Transverse colon (tissue), 3 donors: ENCODE measurements at regions not wholly inside any gene's neighbourhood (a gene's known extent, or its start where the extent isn't known, plus 50 kb on each side); places are given as distances from the start of the nearest gene placed in this dataset.

Source experiments
- EP300 ChIP-seq: sonication (generic); formaldehyde crosslinking; IDR thresholded peaks from one replicate; pipeline ENCODE4 v1.6.1; 2017; ENCODE audit warnings: antibody characterized with exemption, low read depth
- POLR2A ChIP-seq: fragments of 450-650 bp; IDR thresholded peaks from one replicate; pipeline ENCODE4 v1.6.1; 2016; ENCODE audit warnings: antibody characterized with exemption, mild to moderate bottlenecking, moderate library complexity
- TF ChIP-seq, protein P1 (sequence below), 5 experiments: fragments of 200-600 bp in 3 of 5; fragments of 450-650 bp in 2 of 5; sonication (generic) in 3 of 5; IDR thresholded peaks; 1 replicate in 2 of 5; 2 replicates in 3 of 5; pipeline ENCODE4 v1.5.1; 2016 to 2017; ENCODE audit warnings: antibody characterized with exemption in 5 of 5, inconsistent platforms in 3 of 5, mild to moderate bottlenecking in 2 of 5, moderate library complexity in 1 of 5

GRCh38 chr13:64066711-64067110 lies 2651.1 kb upstream of the PCDH20 start:
- no peak for TF ChIP-seq POLR2A
- no peak for TF ChIP-seq EP300
- TF ChIP-seq, protein P1, sequence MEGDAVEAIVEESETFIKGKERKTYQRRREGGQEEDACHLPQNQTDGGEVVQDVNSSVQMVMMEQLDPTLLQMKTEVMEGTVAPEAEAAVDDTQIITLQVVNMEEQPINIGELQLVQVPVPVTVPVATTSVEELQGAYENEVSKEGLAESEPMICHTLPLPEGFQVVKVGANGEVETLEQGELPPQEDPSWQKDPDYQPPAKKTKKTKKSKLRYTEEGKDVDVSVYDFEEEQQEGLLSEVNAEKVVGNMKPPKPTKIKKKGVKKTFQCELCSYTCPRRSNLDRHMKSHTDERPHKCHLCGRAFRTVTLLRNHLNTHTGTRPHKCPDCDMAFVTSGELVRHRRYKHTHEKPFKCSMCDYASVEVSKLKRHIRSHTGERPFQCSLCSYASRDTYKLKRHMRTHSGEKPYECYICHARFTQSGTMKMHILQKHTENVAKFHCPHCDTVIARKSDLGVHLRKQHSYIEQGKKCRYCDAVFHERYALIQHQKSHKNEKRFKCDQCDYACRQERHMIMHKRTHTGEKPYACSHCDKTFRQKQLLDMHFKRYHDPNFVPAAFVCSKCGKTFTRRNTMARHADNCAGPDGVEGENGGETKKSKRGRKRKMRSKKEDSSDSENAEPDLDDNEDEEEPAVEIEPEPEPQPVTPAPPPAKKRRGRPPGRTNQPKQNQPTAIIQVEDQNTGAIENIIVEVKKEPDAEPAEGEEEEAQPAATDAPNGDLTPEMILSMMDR (IDR thresholded peaks at IDR 0.05) = no peak
